ENCODE measurements at regions not wholly inside any gene's neighbourhood (a gene's known extent, or its start where the extent isn't known, plus 50 kb on each side); places are given as distances from the start of the nearest gene placed in this dataset.
"Not testable (repeated sequence)": the region's sequence is repeated elsewhere in the genome, so short reads cannot be mapped to it uniquely, and the experiment has no call there.

- not testable (repeated sequence) for H3K36me3 Mint-ChIP-seq (ENCODE audit: low read depth); H3K27me3 Mint-ChIP-seq; H3K9me3 Mint-ChIP-seq; H3K27ac Mint-ChIP-seq; DNase-seq; H3K4me3 Mint-ChIP-seq; H3K4me1 Mint-ChIP-seq (ENCODE audit: low read depth)
Measured at GRCh38 chr2:90039093-90039492, 1347.6 kb downstream of the RPIA start.

DNA sequence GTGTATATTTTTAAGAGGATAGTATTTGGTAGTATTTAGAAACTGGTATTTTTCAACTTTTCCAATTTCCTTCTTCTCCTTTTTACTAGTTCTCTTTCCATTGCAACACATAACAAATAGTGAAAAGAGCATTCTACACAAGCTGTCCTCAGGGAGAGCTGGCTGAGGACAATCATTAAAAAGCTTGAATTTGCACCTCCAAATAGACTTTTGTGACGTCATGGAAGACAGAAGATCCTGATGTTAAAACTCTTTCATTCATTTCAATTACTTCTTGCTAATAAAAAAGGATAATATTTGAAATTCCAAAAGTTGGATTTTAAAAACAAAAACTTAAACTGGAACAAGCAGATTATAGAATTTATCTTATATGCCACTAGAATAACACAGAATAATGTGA, 1356.3 kb downstream of the RPIA start:
- H3K36me3 Mint-ChIP-seq (ENCODE audit: low read depth); H3K27ac Mint-ChIP-seq; H3K27me3 Mint-ChIP-seq; H3K4me3 Mint-ChIP-seq; H3K4me1 Mint-ChIP-seq (ENCODE audit: low read depth); H3K9me3 Mint-ChIP-seq; DNase-seq: not testable (repeated sequence)

- H3K36me3 Mint-ChIP-seq (ENCODE audit: low read depth); H3K27ac Mint-ChIP-seq; H3K27me3 Mint-ChIP-seq; H3K4me1 Mint-ChIP-seq (ENCODE audit: low read depth); H3K9me3 Mint-ChIP-seq; DNase-seq; H3K4me3 Mint-ChIP-seq: not testable (repeated sequence)
Measured at GRCh38 chr2:90052113-90052631, 1360.7 kb downstream of the RPIA start.

DNA sequence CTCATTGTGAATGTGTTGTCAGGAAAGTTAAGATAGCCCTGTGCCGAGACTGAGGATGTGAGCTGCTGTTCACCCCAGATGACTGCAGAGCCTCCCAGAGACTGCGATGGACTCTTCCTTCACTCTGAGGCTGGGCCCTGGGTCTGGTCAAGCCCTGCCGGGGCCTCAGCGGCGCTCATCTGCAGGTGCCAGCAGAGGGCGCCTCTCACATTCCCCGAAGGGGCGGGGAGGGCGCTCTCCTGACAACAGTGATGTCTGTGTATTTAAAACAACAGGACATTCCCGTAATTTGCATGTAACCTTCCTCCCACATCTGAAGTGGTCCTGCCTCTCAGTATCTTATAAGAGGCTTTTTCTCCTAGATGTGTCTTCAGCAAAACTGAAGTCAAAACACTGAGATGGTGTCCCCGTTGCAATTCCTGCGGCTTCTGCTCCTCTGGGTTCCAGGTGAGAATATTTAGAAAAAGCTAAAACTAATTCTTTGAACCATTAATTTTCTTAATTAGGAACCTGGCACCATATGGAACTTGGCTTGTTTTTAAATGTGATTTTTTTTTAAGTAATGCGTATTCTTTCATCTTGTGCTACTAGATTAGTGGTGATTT, 1377.9 kb downstream of the RPIA start:
- Mint-ChIP-seq H3K36me3 (ENCODE audit: low read depth) (no peaks in the 10 kb centered on the region), H3K9me3 (peaks cover 6% of the 10 kb centered on the region), H3K27me3 (no peaks in the 10 kb centered on the region), H3K4me1 (ENCODE audit: low read depth) (no peaks in the 10 kb centered on the region), H3K27ac (no peak overlapping the region), H3K4me3 (no peak overlapping the region)
- DNase-seq = no peak

GRCh38 chr2:90076311-90076710, 1384.8 kb downstream of the RPIA start:
- Mint-ChIP-seq H3K36me3 (ENCODE audit: low read depth) (no peaks in the 10 kb centered on the region), H3K27me3 (no peaks in the 10 kb centered on the region), H3K27ac (no peak overlapping the region), H3K4me1 (ENCODE audit: low read depth) (no peaks in the 10 kb centered on the region), H3K4me3 (no peak overlapping the region), H3K9me3 (peaks cover 2% of the 10 kb centered on the region)
- no peak for DNase-seq

- H3K27ac Mint-ChIP-seq = no peak overlapping the region
- H3K36me3 Mint-ChIP-seq (ENCODE audit: low read depth) = no peaks in the 10 kb centered on the region
- no peaks in the 10 kb centered on the region for H3K27me3 Mint-ChIP-seq
- no peaks in the 10 kb centered on the region for H3K4me1 Mint-ChIP-seq (ENCODE audit: low read depth)
- no peak for DNase-seq
- peaks cover 2% of the 10 kb centered on the region for H3K9me3 Mint-ChIP-seq
- no peak overlapping the region for H3K4me3 Mint-ChIP-seq
Measured at GRCh38 chr2:90077948-90078347, 1386.5 kb downstream of the RPIA start.

DNA sequence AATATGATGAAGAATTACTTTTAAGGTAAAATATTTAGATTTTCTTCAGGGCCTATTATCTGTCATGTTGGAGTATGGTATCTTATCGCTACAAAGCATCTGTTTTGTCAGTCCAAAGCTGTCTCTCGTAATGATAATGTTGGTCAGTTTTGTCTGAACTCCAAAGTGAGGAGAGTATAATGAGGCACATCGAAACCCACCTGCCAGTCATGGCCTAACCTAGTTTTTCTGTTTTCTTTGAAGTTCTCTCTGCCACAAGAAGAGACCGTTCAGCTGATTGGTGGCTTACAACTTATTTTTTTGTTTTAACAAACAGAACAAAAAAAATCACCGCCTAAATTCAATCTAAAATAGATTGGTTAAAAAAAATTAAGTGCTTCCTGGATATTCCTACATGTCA, 1387.9 kb downstream of the RPIA start:
- no peaks in the 10 kb centered on the region for H3K36me3 Mint-ChIP-seq (ENCODE audit: low read depth)
- H3K4me1 Mint-ChIP-seq (ENCODE audit: low read depth) = no peaks in the 10 kb centered on the region
- no peak for DNase-seq
- H3K27ac Mint-ChIP-seq = no peak overlapping the region
- no peak overlapping the region for H3K4me3 Mint-ChIP-seq
- no peaks in the 10 kb centered on the region for H3K27me3 Mint-ChIP-seq
- H3K9me3 Mint-ChIP-seq = peaks cover 2% of the 10 kb centered on the region

DNA sequence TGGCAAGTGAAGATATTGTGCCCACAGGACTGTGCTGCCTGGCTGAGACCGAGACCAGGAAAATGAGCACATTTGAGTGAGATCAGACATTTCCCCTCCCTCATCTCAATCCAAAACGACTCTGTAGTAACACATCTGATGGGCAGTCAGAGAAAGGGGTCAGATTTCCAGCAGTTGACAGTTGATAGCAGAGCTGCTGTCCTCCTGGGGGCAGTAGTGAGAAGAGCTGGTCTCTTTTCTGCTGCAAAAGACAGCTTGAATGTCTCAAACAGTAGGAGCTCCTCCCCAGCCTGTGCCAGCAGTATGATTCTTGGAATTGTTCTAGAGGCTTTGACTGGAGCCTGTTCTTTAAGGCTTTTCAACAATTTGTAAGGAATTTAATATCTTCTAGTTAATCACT, 1396.3 kb downstream of the RPIA start:
- H3K9me3 Mint-ChIP-seq; H3K4me1 Mint-ChIP-seq (ENCODE audit: low read depth); H3K27ac Mint-ChIP-seq; DNase-seq; H3K36me3 Mint-ChIP-seq (ENCODE audit: low read depth); H3K4me3 Mint-ChIP-seq; H3K27me3 Mint-ChIP-seq: not testable (repeated sequence)

DNA sequence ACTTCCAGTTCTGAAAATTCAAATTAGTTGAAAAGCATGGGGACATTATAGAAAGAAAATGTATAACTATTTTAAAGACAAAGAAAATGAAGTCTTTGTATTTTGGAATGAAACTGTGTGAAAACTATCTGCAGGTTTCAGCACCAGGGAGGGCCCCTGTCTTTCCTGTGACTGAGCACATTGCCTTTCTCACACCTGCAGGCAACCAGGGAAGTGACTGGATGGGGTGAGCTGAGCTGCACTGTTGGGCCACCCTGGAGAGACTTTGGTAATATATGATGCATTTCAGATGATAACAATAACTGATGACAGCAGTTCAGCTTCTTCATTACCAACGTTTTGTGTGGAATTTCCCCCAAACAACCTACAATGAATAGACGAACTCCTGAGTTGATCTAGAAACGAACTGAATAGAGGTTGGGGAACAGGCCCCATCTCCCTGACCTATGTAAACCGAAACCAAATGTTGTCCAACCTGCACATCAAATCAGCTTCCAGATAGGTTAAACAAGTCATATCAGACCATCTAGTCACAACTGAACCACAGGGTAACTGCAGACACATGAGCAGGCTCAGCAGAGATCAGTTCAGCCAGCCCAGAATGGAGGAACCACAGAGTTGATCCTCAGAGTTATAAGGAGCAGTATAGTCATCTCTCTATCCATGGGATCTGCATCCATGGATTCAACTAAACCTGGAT, 1402.2 kb downstream of the RPIA start:
- H3K9me3 Mint-ChIP-seq = not testable (repeated sequence)

GRCh38 chr2:90097617-90098016, 1406.1 kb downstream of the RPIA start:
- DNase-seq; H3K9me3 Mint-ChIP-seq; H3K4me3 Mint-ChIP-seq; H3K4me1 Mint-ChIP-seq (ENCODE audit: low read depth); H3K36me3 Mint-ChIP-seq (ENCODE audit: low read depth); H3K27ac Mint-ChIP-seq; H3K27me3 Mint-ChIP-seq: not testable (repeated sequence)

More for the DNA sequence above, 1402.2 kb downstream of the RPIA start:
- not testable (repeated sequence) for H3K36me3 Mint-ChIP-seq (ENCODE audit: low read depth); H3K4me3 Mint-ChIP-seq; DNase-seq; H3K27ac Mint-ChIP-seq; H3K27me3 Mint-ChIP-seq; H3K4me1 Mint-ChIP-seq (ENCODE audit: low read depth)

GRCh38 chr2:90105142-90105541, 1413.7 kb downstream of the RPIA start:
- not testable (repeated sequence) for H3K4me1 Mint-ChIP-seq (ENCODE audit: low read depth); H3K4me3 Mint-ChIP-seq; H3K27me3 Mint-ChIP-seq; H3K36me3 Mint-ChIP-seq (ENCODE audit: low read depth); DNase-seq; H3K9me3 Mint-ChIP-seq; H3K27ac Mint-ChIP-seq

DNA sequence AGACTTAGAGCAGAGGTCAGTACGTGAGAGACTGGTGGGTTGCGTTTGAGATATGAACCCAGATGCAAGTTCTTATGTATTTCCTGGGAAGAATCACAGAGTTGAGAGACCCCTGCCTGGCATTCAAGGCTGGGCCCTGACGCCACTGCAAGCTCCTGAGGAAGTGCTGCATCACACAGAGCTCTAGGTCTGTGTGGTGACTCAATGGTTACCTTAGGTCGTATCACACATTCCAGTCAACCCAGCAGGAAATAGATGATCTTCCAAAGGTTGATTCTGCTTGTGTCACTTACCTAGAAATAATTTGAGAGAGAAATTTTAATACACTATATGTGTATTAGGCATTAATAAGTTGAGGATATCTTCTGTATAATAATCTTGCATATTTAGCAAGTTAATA, 1431.9 kb downstream of the RPIA start:
- H3K36me3 Mint-ChIP-seq (ENCODE audit: low read depth); H3K27me3 Mint-ChIP-seq; H3K4me1 Mint-ChIP-seq (ENCODE audit: low read depth); H3K4me3 Mint-ChIP-seq; DNase-seq; H3K27ac Mint-ChIP-seq; H3K9me3 Mint-ChIP-seq: not testable (repeated sequence)

GRCh38 chr2:90139046-90139445, 1447.6 kb downstream of the RPIA start:
- H3K4me3 Mint-ChIP-seq; H3K4me1 Mint-ChIP-seq (ENCODE audit: low read depth): not testable (repeated sequence)

GRCh38 chr2:90141558-90141957, 1450.1 kb downstream of the RPIA start:
- not testable (repeated sequence) for H3K9me3 Mint-ChIP-seq; H3K27me3 Mint-ChIP-seq; H3K27ac Mint-ChIP-seq; H3K4me3 Mint-ChIP-seq; H3K36me3 Mint-ChIP-seq (ENCODE audit: low read depth); H3K4me1 Mint-ChIP-seq (ENCODE audit: low read depth); DNase-seq

More at GRCh38 chr2:90139046-90139445, 1447.6 kb downstream of the RPIA start:
- not testable (repeated sequence) for H3K27ac Mint-ChIP-seq; DNase-seq; H3K27me3 Mint-ChIP-seq; H3K9me3 Mint-ChIP-seq; H3K36me3 Mint-ChIP-seq (ENCODE audit: low read depth)

- not testable (repeated sequence) for DNase-seq; H3K4me3 Mint-ChIP-seq; H3K27me3 Mint-ChIP-seq; H3K27ac Mint-ChIP-seq; H3K36me3 Mint-ChIP-seq (ENCODE audit: low read depth); H3K9me3 Mint-ChIP-seq; H3K4me1 Mint-ChIP-seq (ENCODE audit: low read depth)
Measured at GRCh38 chr2:90151805-90152204, 1460.3 kb downstream of the RPIA start.
